Stimulated activated effector memory CD8-positive, alpha-beta T cell treated with anti-CD3 and anti-CD28 coated beads, Interleukin-12 subunit alpha, Interleukin-12 subunit beta, amount 100 ng/mL, for 72 hours (primary cell): ENCODE measurements at regions not wholly inside any gene's neighbourhood (a gene's known extent, or its start where the extent isn't known, plus 50 kb on each side); places are given as distances from the start of the nearest gene placed in this dataset.
"Not testable (repeated sequence)": the region's sequence is repeated elsewhere in the genome, so short reads cannot be mapped to it uniquely, and the experiment has no call there.

Source experiments
- ATAC-seq: fragments of 150-1000 bp; cut with Tn5 transposase; 2 replicates; pipeline ENCODE4 v1.10.0; 2021
- DNase-seq, 2 donors: peaks; one replicate each; pipeline ENCODE4 v3.0.0; 2021 to 2022; ENCODE audit warnings: low spot score in 2 of 2
- H3K27ac Mint-ChIP-seq: one replicate; pipeline ENCODE4 v1.8.0; 2022; ENCODE audit warnings: mild to moderate bottlenecking, mixed read lengths
- H3K36me3 Mint-ChIP-seq: one replicate; pipeline ENCODE4 v1.8.0; 2022; ENCODE audit warnings: mild to moderate bottlenecking, mixed read lengths
- H3K4me1 Mint-ChIP-seq: one replicate; pipeline ENCODE4 v1.8.0; 2022; ENCODE audit warnings: mixed read lengths
- H3K4me3 Mint-ChIP-seq: one replicate; pipeline ENCODE4 v1.8.0; 2022; ENCODE audit warnings: mild to moderate bottlenecking, mixed read lengths
- H3K9me3 Mint-ChIP-seq: one replicate; pipeline ENCODE4 v1.8.0; 2022; ENCODE audit warnings: mixed read lengths

GRCh38 chr2:216944733-216945132 lies 84.9 kb upstream of the TNP1 start:
- Mint-ChIP-seq H3K4me3 (no peak overlapping the region), H3K36me3 (no peaks in the 10 kb centered on the region), H3K27ac (no peak overlapping the region), H3K9me3 (peaks cover 9% of the 10 kb centered on the region), H3K4me1 (no peaks in the 10 kb centered on the region)
- DNase-seq (no peak), ATAC-seq (no peak)

GRCh38 chr2:216943109-216943508 lies 83.2 kb upstream of the TNP1 start:
- Mint-ChIP-seq H3K36me3 (no peaks in the 10 kb centered on the region), H3K4me3 (no peak overlapping the region), H3K4me1 (no peaks in the 10 kb centered on the region), H3K27ac (no peak overlapping the region), H3K9me3 (peaks cover 9% of the 10 kb centered on the region)
- no peak for DNase-seq
- no peak for ATAC-seq

GRCh38 chr2:216942465-216942864 lies 82.6 kb upstream of the TNP1 start:
- no peak for DNase-seq
- Mint-ChIP-seq H3K9me3 (peaks cover 9% of the 10 kb centered on the region), H3K4me1 (no peaks in the 10 kb centered on the region), H3K4me3 (no peak overlapping the region), H3K36me3 (no peaks in the 10 kb centered on the region), H3K27ac (no peak overlapping the region)
- ATAC-seq, result no peak

GRCh38 chr2:216942016-216942415 lies 82.2 kb upstream of the TNP1 start:
- DNase-seq (no peak), ATAC-seq (no peak)
- no peaks in the 10 kb centered on the region for H3K4me1 Mint-ChIP-seq
- H3K4me3 Mint-ChIP-seq, result no peak overlapping the region
- peaks cover 9% of the 10 kb centered on the region for H3K9me3 Mint-ChIP-seq
- no peaks in the 10 kb centered on the region for H3K36me3 Mint-ChIP-seq
- H3K27ac Mint-ChIP-seq, result no peak overlapping the region

- Mint-ChIP-seq H3K27ac (no peak overlapping the region), H3K4me1 (no peaks in the 10 kb centered on the region), H3K36me3 (no peaks in the 10 kb centered on the region), H3K9me3 (peaks cover 6% of the 10 kb centered on the region), H3K4me3 (no peak overlapping the region)
- ATAC-seq, result no peak
- DNase-seq, result no peak
Measured at GRCh38 chr2:216936954-216937357, 77.1 kb upstream of the TNP1 start.

GRCh38 chr2:216934623-216935022 lies 74.8 kb upstream of the TNP1 start:
- Mint-ChIP-seq H3K27ac (no peak overlapping the region), H3K9me3 (peaks cover 4% of the 10 kb centered on the region), H3K4me1 (no peaks in the 10 kb centered on the region), H3K4me3 (no peak overlapping the region), H3K36me3 (no peaks in the 10 kb centered on the region)
- ATAC-seq, result no peak
- DNase-seq, result no peak

- no peak overlapping the region for H3K4me3 Mint-ChIP-seq
Measured at GRCh38 chr2:216934151-216934550, 74.3 kb upstream of the TNP1 start.

GRCh38 chr2:216932863-216933548 lies 73.1 kb upstream of the TNP1 start:
- no peak overlapping the region for H3K27ac Mint-ChIP-seq

More at GRCh38 chr2:216934151-216934550, 74.3 kb upstream of the TNP1 start:
- no peak overlapping the region for H3K27ac Mint-ChIP-seq
- ATAC-seq (peak; percentile 9), DNase-seq (no peak)
- no peaks in the 10 kb centered on the region for H3K4me1 Mint-ChIP-seq
- H3K36me3 Mint-ChIP-seq, result no peaks in the 10 kb centered on the region
- peaks cover 8% of the 10 kb centered on the region for H3K9me3 Mint-ChIP-seq

GRCh38 chr2:216932113-216932862 lies 72.4 kb upstream of the TNP1 start:
- Mint-ChIP-seq H3K9me3 (peaks cover 8% of the 10 kb centered on the region), H3K4me1 (no peaks in the 10 kb centered on the region), H3K36me3 (no peaks in the 10 kb centered on the region), H3K4me3 (no peak overlapping the region), H3K27ac (no peak overlapping the region)
- DNase-seq (no peak), ATAC-seq (no peak)

More at GRCh38 chr2:216932863-216933548, 73.1 kb upstream of the TNP1 start:
- DNase-seq, result no peak
- H3K4me3 Mint-ChIP-seq, result no peak overlapping the region
- no peaks in the 10 kb centered on the region for H3K4me1 Mint-ChIP-seq
- ATAC-seq, result no peak
- no peaks in the 10 kb centered on the region for H3K36me3 Mint-ChIP-seq
- peaks cover 8% of the 10 kb centered on the region for H3K9me3 Mint-ChIP-seq

GRCh38 chr2:216930716-216931115 lies 70.9 kb upstream of the TNP1 start:
- Mint-ChIP-seq H3K4me3 (no peak overlapping the region), H3K36me3 (no peaks in the 10 kb centered on the region), H3K9me3 (peaks cover 8% of the 10 kb centered on the region), H3K27ac (no peak overlapping the region), H3K4me1 (no peaks in the 10 kb centered on the region)
- DNase-seq, result no peak
- ATAC-seq, result no peak

GRCh38 chr2:216929338-216929737 lies 69.5 kb upstream of the TNP1 start:
- H3K36me3 Mint-ChIP-seq, H3K9me3 Mint-ChIP-seq, DNase-seq: not testable (repeated sequence)

GRCh38 chr2:216927163-216927562 lies 67.3 kb upstream of the TNP1 start:
- no peaks in the 10 kb centered on the region for H3K36me3 Mint-ChIP-seq
- H3K9me3 Mint-ChIP-seq, result peaks cover 6% of the 10 kb centered on the region
- H3K4me1 Mint-ChIP-seq, result no peaks in the 10 kb centered on the region
- DNase-seq, result no peak
- no peak overlapping the region for H3K4me3 Mint-ChIP-seq
- H3K27ac Mint-ChIP-seq, result no peak overlapping the region
- ATAC-seq, result no peak

More at GRCh38 chr2:216929338-216929737, 69.5 kb upstream of the TNP1 start:
- not testable (repeated sequence) for ATAC-seq, H3K27ac Mint-ChIP-seq, H3K4me1 Mint-ChIP-seq, H3K4me3 Mint-ChIP-seq

GRCh38 chr2:216925636-216926366 lies 65.9 kb upstream of the TNP1 start:
- Mint-ChIP-seq H3K36me3 (no peaks in the 10 kb centered on the region), H3K27ac (no peak overlapping the region), H3K4me3 (no peak overlapping the region), H3K4me1 (no peaks in the 10 kb centered on the region), H3K9me3 (peaks cover 6% of the 10 kb centered on the region)
- no peak for DNase-seq
- peak; percentile 39 for ATAC-seq

- no peak overlapping the region for H3K27ac Mint-ChIP-seq
- no peak for ATAC-seq
- H3K36me3 Mint-ChIP-seq, result no peaks in the 10 kb centered on the region
- no peaks in the 10 kb centered on the region for H3K4me1 Mint-ChIP-seq
- peaks cover 6% of the 10 kb centered on the region for H3K9me3 Mint-ChIP-seq
- DNase-seq, result no peak
- H3K4me3 Mint-ChIP-seq, result no peak overlapping the region
Measured at GRCh38 chr2:216925006-216925405, 65.1 kb upstream of the TNP1 start.

- Mint-ChIP-seq H3K4me3 (no peak overlapping the region), H3K36me3 (no peaks in the 10 kb centered on the region), H3K4me1 (no peaks in the 10 kb centered on the region), H3K9me3 (peaks cover 3% of the 10 kb centered on the region), H3K27ac (no peak overlapping the region)
- no peak for DNase-seq
- no peak for ATAC-seq
Measured at GRCh38 chr2:216923706-216924105, 63.8 kb upstream of the TNP1 start.
